ENCODE measurements at regions not wholly inside any gene's neighbourhood (a gene's known extent, or its start where the extent isn't known, plus 50 kb on each side); places are given as distances from the start of the nearest gene placed in this dataset.

DNA sequence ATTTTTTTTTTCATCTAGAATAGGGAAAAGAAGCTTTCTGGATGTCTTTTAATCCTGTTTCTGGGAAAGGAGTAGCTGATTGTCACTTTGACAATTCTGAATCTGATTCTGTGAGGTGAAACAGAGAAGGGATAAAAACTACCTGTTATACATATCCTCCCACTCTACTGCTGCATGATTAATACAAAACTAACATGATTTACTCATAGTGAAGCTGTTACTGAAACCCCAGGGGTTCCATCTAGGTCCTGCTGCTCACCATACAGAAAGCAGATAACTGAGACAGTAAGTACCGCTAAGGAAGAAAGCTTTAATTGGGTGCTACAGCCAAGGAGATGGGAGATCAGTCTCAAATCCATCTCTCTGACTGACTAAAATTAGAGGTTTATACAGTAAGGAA is 610.9 kb upstream of the ALCAM start:
- TF ChIP-seq, protein P1, sequence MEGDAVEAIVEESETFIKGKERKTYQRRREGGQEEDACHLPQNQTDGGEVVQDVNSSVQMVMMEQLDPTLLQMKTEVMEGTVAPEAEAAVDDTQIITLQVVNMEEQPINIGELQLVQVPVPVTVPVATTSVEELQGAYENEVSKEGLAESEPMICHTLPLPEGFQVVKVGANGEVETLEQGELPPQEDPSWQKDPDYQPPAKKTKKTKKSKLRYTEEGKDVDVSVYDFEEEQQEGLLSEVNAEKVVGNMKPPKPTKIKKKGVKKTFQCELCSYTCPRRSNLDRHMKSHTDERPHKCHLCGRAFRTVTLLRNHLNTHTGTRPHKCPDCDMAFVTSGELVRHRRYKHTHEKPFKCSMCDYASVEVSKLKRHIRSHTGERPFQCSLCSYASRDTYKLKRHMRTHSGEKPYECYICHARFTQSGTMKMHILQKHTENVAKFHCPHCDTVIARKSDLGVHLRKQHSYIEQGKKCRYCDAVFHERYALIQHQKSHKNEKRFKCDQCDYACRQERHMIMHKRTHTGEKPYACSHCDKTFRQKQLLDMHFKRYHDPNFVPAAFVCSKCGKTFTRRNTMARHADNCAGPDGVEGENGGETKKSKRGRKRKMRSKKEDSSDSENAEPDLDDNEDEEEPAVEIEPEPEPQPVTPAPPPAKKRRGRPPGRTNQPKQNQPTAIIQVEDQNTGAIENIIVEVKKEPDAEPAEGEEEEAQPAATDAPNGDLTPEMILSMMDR (IDR thresholded peaks at IDR 0.05), result no peak
- no peak for TF ChIP-seq POLR2A (IDR thresholded peaks at IDR 0.05)
